ENCODE measurements at regions not wholly inside any gene's neighbourhood (a gene's known extent, or its start where the extent isn't known, plus 50 kb on each side); places are given as distances from the start of the nearest gene placed in this dataset.

GRCh38 chr4:4783847-4784246 is 75.6 kb upstream of the MSX1 start:
- intact Hi-C loops (cut with micrococcal nuclease): no loop called here
- BruUV-seq (replicated peaks): no TSS peak
- Mint-ChIP-seq H3K27ac (ENCODE audit: low read depth, unreplicated experiment) (no peak overlapping the region), H3K4me1 (ENCODE audit: insufficient read depth, unreplicated experiment) (no peaks in the 10 kb centered on the region), H3K4me3 (ENCODE audit: unreplicated experiment) (no peak overlapping the region), H3K9me3 (ENCODE audit: unreplicated experiment) (peaks cover 10% of the 10 kb centered on the region), H3K27me3 (ENCODE audit: insufficient read depth, unreplicated experiment) (no peaks in the 10 kb centered on the region), H3K36me3 (ENCODE audit: insufficient read depth, unreplicated experiment) (no peaks in the 10 kb centered on the region)
- CTCF ChIA-PET: no interaction called here
- POLR2A ChIA-PET: no interaction called here
- no peak for DNase-seq (ENCODE audit: unreplicated experiment)
- no peak for TF ChIP-seq CTCF (IDR thresholded peaks at IDR 0.05; ENCODE audit: unreplicated experiment)

GRCh38 chr4:4782969-4783368 is 76.5 kb upstream of the MSX1 start:
- intact Hi-C loops (cut with micrococcal nuclease): no loop called here
- no TSS peak for BruUV-seq (replicated peaks)
- no peaks in the 10 kb centered on the region for H3K27me3 Mint-ChIP-seq (ENCODE audit: insufficient read depth, unreplicated experiment)
- no peaks in the 10 kb centered on the region for H3K36me3 Mint-ChIP-seq (ENCODE audit: insufficient read depth, unreplicated experiment)
- peaks cover 8% of the 10 kb centered on the region for H3K9me3 Mint-ChIP-seq (ENCODE audit: unreplicated experiment)
- peak; percentile 27 for DNase-seq (ENCODE audit: unreplicated experiment)
- H3K27ac Mint-ChIP-seq (ENCODE audit: low read depth, unreplicated experiment): no peak overlapping the region
- no peaks in the 10 kb centered on the region for H3K4me1 Mint-ChIP-seq (ENCODE audit: insufficient read depth, unreplicated experiment)
- ChIA-PET CTCF (no interaction called here), POLR2A (no interaction called here)
- H3K4me3 Mint-ChIP-seq (ENCODE audit: unreplicated experiment): no peak overlapping the region
- no peak for TF ChIP-seq CTCF (IDR thresholded peaks at IDR 0.05; ENCODE audit: unreplicated experiment)

- TF ChIP-seq CTCF (IDR thresholded peaks at IDR 0.05; ENCODE audit: unreplicated experiment): no peak
- intact Hi-C loops (cut with micrococcal nuclease): no loop called here
- Mint-ChIP-seq H3K9me3 (ENCODE audit: unreplicated experiment) (no peaks in the 10 kb centered on the region), H3K27ac (ENCODE audit: low read depth, unreplicated experiment) (no peak overlapping the region), H3K4me1 (ENCODE audit: insufficient read depth, unreplicated experiment) (no peaks in the 10 kb centered on the region), H3K4me3 (ENCODE audit: unreplicated experiment) (no peak overlapping the region), H3K36me3 (ENCODE audit: insufficient read depth, unreplicated experiment) (no peaks in the 10 kb centered on the region), H3K27me3 (ENCODE audit: insufficient read depth, unreplicated experiment) (no peaks in the 10 kb centered on the region)
- no peak for DNase-seq (ENCODE audit: unreplicated experiment)
- no TSS peak for BruUV-seq (replicated peaks)
- POLR2A ChIA-PET: no interaction called here
- CTCF ChIA-PET: interaction anchor here (0.9 kb wide), 1 partner anchor 26 kb away, joined by 4 read pairs; no protein-coding TSS in a partner anchor
Observed at GRCh38 chr4:4781936-4782707, 77.3 kb upstream of the MSX1 start.

- no TSS peak for BruUV-seq (replicated peaks)
- H3K27ac Mint-ChIP-seq (ENCODE audit: low read depth, unreplicated experiment): no peak overlapping the region
- H3K27me3 Mint-ChIP-seq (ENCODE audit: insufficient read depth, unreplicated experiment): no peaks in the 10 kb centered on the region
- CTCF ChIA-PET: interaction anchor here (1.1 kb wide), 1 partner anchor 207 kb away, joined by 3 read pairs; no protein-coding TSS in a partner anchor
- DNase-seq (ENCODE audit: unreplicated experiment): peak; percentile 18
- H3K4me1 Mint-ChIP-seq (ENCODE audit: insufficient read depth, unreplicated experiment): no peaks in the 10 kb centered on the region
- no peaks in the 10 kb centered on the region for H3K36me3 Mint-ChIP-seq (ENCODE audit: insufficient read depth, unreplicated experiment)
- intact Hi-C loops (cut with micrococcal nuclease): no loop called here
- POLR2A ChIA-PET: no interaction called here
- no peaks in the 10 kb centered on the region for H3K9me3 Mint-ChIP-seq (ENCODE audit: unreplicated experiment)
- peak; percentile 5 for TF ChIP-seq CTCF (IDR thresholded peaks at IDR 0.05; ENCODE audit: unreplicated experiment)
- H3K4me3 Mint-ChIP-seq (ENCODE audit: unreplicated experiment): no peak overlapping the region
Observed at GRCh38 chr4:4780729-4781244, 78.7 kb upstream of the MSX1 start.

All from MCF 10A (cell line).